A549 (cell line): ENCODE measurements at regions not wholly inside any gene's neighbourhood (a gene's known extent, or its start where the extent isn't known, plus 50 kb on each side); places are given as distances from the start of the nearest gene placed in this dataset.

ENCODE experiments used
- CEBPB ChIP-seq, 2 experiments: fragments of >200 bp in 1 of 2; sonication (Bioruptor Twin) in 1 of 2; formaldehyde crosslinking in 1 of 2; IDR thresholded peaks; 2 replicates each; pipeline ENCODE4 v1.6.1; 2012 to 2016
- CHD4 ChIP-seq: fragments of 200-600 bp; sonication (generic); IDR thresholded peaks from 2 replicates; pipeline ENCODE4 v1.6.1; 2016; ENCODE audit warnings: antibody characterized with exemption, mild to moderate bottlenecking, borderline replicate concordance
- CTCF ChIP-seq: fragments of >200 bp; sonication (Bioruptor Twin); formaldehyde crosslinking; IDR thresholded peaks from 3 replicates; pipeline ENCODE4 v1.5.1; 2016
- ESRRA ChIP-seq: fragments of 150-350 bp; IDR thresholded peaks from 2 replicates; pipeline ENCODE4 v1.6.1; 2014; ENCODE audit warnings: mild to moderate bottlenecking, low read length, borderline replicate concordance
- PHF8 ChIP-seq: fragments of 200-600 bp; sonication (generic); IDR thresholded peaks from 2 replicates; pipeline ENCODE4 v1.6.1; 2016; ENCODE audit warnings: low read depth, mild to moderate bottlenecking, antibody characterized with exemption, moderate library complexity, borderline replicate concordance
- POLR2A ChIP-seq: IDR thresholded peaks from 2 replicates; pipeline ENCODE4 v1.6.1; 2012; ENCODE audit warnings: mild to moderate bottlenecking, low read length
- RAD21 ChIP-seq, 2 experiments: fragments of >200 bp in 1 of 2; sonication (Bioruptor Twin) in 1 of 2; formaldehyde crosslinking in 1 of 2; IDR thresholded peaks in 1 of 2; conservative IDR thresholded peaks in 1 of 2; 2 replicates in 1 of 2; 3 replicates in 1 of 2; pipeline ENCODE4 v1.6.1; 2012 to 2018; ENCODE audit warnings: inconsistent platforms in 1 of 2
- SMC3 ChIP-seq: fragments of >200 bp; sonication (Bioruptor Twin); formaldehyde crosslinking; IDR thresholded peaks from 3 replicates; pipeline ENCODE4 v1.6.1; 2018; ENCODE audit warnings: inconsistent platforms

- no peak for TF ChIP-seq POLR2A
- no peak for TF ChIP-seq RAD21 (conservative IDR thresholded peaks at IDR 0.05 in 1 of 2, IDR thresholded peaks at IDR 0.05 in 1 of 2)
- no peak for TF ChIP-seq PHF8
- no peak for TF ChIP-seq CTCF
- no peak for TF ChIP-seq SMC3
- TF ChIP-seq CHD4: no peak
- no peak for TF ChIP-seq CEBPB (IDR thresholded peaks at IDR 0.05)
- TF ChIP-seq ESRRA: no peak
These were observed 103.7 kb upstream of the HABP2 start for GRCh38 chr10:113449006-113449695.
